ENCODE measurements at regions not wholly inside any gene's neighbourhood (a gene's known extent, or its start where the extent isn't known, plus 50 kb on each side); places are given as distances from the start of the nearest gene placed in this dataset.

GRCh38 chr3:162670181-162670580 is 1173.6 kb downstream of the OTOL1 start:
- no peak for DNase-seq (ENCODE audit: extremely low read depth, low read depth)
- TF ChIP-seq, protein P1, sequence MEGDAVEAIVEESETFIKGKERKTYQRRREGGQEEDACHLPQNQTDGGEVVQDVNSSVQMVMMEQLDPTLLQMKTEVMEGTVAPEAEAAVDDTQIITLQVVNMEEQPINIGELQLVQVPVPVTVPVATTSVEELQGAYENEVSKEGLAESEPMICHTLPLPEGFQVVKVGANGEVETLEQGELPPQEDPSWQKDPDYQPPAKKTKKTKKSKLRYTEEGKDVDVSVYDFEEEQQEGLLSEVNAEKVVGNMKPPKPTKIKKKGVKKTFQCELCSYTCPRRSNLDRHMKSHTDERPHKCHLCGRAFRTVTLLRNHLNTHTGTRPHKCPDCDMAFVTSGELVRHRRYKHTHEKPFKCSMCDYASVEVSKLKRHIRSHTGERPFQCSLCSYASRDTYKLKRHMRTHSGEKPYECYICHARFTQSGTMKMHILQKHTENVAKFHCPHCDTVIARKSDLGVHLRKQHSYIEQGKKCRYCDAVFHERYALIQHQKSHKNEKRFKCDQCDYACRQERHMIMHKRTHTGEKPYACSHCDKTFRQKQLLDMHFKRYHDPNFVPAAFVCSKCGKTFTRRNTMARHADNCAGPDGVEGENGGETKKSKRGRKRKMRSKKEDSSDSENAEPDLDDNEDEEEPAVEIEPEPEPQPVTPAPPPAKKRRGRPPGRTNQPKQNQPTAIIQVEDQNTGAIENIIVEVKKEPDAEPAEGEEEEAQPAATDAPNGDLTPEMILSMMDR (IDR thresholded peaks at IDR 0.05; ENCODE audit: low read depth, low read length, missing control alignments), result no peak
- no peak overlapping the region for H3K4me3 ChIP-seq (replicated peaks; ENCODE audit: low read depth, low read length)

GRCh38 chr3:162677475-162677874 is 1180.9 kb downstream of the OTOL1 start:
- TF ChIP-seq, protein P1 (IDR thresholded peaks at IDR 0.05; ENCODE audit: low read depth, low read length, missing control alignments), result no peak
- no peak for DNase-seq (ENCODE audit: extremely low read depth, low read depth)

GRCh38 chr3:162678941-162679340 is 1182.3 kb downstream of the OTOL1 start:
- TF ChIP-seq, protein P1 (IDR thresholded peaks at IDR 0.05; ENCODE audit: low read depth, low read length, missing control alignments), result no peak
- DNase-seq (ENCODE audit: extremely low read depth, low read depth), result no peak
- no peak overlapping the region for H3K4me3 ChIP-seq (replicated peaks; ENCODE audit: low read depth, low read length)

More at GRCh38 chr3:162677475-162677874, 1180.9 kb downstream of the OTOL1 start:
- H3K4me3 ChIP-seq (replicated peaks; ENCODE audit: low read depth, low read length), result no peak overlapping the region

DNA sequence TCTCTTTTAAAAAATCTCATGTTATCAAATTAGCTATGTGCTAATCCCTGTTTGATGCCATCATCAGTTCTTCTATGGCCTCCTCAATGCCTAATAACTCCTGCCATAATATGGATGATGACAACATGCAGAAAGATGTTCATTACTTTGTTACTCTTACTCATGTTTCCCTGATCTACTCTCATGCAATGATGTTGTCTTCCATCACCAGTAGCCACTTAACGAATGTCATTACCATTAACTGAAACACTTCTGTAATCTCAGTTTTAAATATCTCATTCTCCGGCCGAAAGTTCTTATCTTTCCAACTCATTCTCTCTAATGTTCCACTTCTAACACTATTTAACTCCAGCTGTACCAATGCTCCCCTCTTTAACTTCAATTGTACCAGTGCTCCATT is 1187.7 kb downstream of the OTOL1 start:
- TF ChIP-seq, protein P1 (IDR thresholded peaks at IDR 0.05; ENCODE audit: low read depth, low read length, missing control alignments), result no peak
- DNase-seq (ENCODE audit: extremely low read depth, low read depth), result no peak
- no peak overlapping the region for H3K4me3 ChIP-seq (replicated peaks; ENCODE audit: low read depth, low read length)

DNA sequence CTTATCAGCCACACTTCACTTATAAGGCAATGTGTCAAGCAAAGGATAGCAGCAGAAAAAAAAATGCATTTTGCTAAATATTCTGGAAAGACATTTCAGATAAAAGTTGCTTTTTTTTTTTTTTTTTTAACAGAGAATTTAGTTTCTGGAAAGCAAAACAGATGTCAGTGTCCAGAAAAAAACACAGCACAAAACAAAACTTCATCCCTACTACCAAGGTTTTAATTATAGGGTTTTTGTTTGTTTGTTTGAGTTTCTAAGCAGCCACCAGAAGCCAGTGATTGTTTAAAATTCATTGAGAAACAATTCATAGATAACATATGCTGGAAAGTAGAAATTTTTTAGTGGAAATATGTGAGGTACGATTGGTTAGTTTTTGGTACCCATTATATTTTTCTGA is 1202.7 kb downstream of the OTOL1 start:
- TF ChIP-seq, protein P1 (IDR thresholded peaks at IDR 0.05; ENCODE audit: low read depth, low read length, missing control alignments), result no peak
- H3K4me3 ChIP-seq (replicated peaks; ENCODE audit: low read depth, low read length), result no peak overlapping the region
- DNase-seq (ENCODE audit: extremely low read depth, low read depth), result no peak

DNA sequence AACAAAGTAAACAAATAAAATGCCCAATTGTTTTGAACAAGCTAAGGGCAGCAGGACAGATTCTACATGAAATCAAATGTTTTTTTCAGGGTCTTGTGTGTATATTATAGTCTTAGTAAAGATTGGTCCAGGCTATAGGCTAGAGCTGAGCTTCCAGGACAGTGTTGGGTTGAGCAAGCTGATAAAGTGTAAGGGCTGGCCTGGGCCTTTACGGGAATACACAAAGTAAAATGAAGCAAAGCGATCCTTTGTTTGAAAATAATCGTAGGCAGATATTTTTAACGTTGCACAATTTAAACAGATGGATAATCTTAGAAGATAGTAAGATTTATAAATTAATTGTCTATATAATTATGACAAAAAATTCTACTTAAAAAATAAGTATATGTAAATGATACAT is 1204.6 kb downstream of the OTOL1 start:
- TF ChIP-seq, protein P1 (IDR thresholded peaks at IDR 0.05; ENCODE audit: low read depth, low read length, missing control alignments), result no peak

GRCh38 chr3:162702768-162703385 is 1206.3 kb downstream of the OTOL1 start:
- TF ChIP-seq, protein P1 (IDR thresholded peaks at IDR 0.05; ENCODE audit: low read depth, low read length, missing control alignments), result no peak
- H3K4me3 ChIP-seq (replicated peaks; ENCODE audit: low read depth, low read length), result no peak overlapping the region
- no peak for DNase-seq (ENCODE audit: extremely low read depth, low read depth)

More for the DNA sequence above, 1204.6 kb downstream of the OTOL1 start:
- H3K4me3 ChIP-seq (replicated peaks; ENCODE audit: low read depth, low read length), result no peak overlapping the region
- no peak for DNase-seq (ENCODE audit: extremely low read depth, low read depth)
